H1 (cell line): ENCODE measurements at regions not wholly inside any gene's neighbourhood (a gene's known extent, or its start where the extent isn't known, plus 50 kb on each side); places are given as distances from the start of the nearest gene placed in this dataset.

Source experiments
- BRCA1 ChIP-seq: IDR thresholded peaks from 2 replicates; pipeline ENCODE4 v1.6.1; 2012; ENCODE audit warnings: low read depth, low read length, improper control_type of control experiment
- CTBP2 ChIP-seq: IDR thresholded peaks from 2 replicates; pipeline ENCODE4 v1.7.0; 2011; ENCODE audit warnings: borderline replicate concordance, mild to moderate bottlenecking, moderate library complexity, mixed read lengths, low read length; ENCODE audit not compliant: insufficient read depth, insufficient read length
- JUN ChIP-seq: IDR thresholded peaks from 2 replicates; pipeline ENCODE4 v1.6.1; 2011; ENCODE audit warnings: low read depth, mild to moderate bottlenecking, improper control_type of control experiment, low read length
- NRF1 ChIP-seq: IDR thresholded peaks from 2 replicates; pipeline ENCODE4 v1.6.1; 2011; ENCODE audit warnings: mild to moderate bottlenecking, low read depth, low read length, improper control_type of control experiment
- POLR2A ChIP-seq, 2 experiments: IDR thresholded peaks; 1 replicate in 1 of 2; 2 replicates in 1 of 2; pipeline ENCODE4 v1.6.1; 2011; ENCODE audit warnings: low read depth in 2 of 2, low read length in 2 of 2, mild to moderate bottlenecking in 2 of 2; ENCODE audit errors: control extremely low read depth in 1 of 2
- TF ChIP-seq, protein P1 (sequence below): fragments of 300-600 bp; sonication (generic); IDR thresholded peaks from 2 replicates; pipeline ENCODE4 v1.7.1; 2012; ENCODE audit warnings: low read length, moderate library complexity, mild to moderate bottlenecking, inconsistent platforms; ENCODE audit not compliant: insufficient replicate concordance

DNA sequence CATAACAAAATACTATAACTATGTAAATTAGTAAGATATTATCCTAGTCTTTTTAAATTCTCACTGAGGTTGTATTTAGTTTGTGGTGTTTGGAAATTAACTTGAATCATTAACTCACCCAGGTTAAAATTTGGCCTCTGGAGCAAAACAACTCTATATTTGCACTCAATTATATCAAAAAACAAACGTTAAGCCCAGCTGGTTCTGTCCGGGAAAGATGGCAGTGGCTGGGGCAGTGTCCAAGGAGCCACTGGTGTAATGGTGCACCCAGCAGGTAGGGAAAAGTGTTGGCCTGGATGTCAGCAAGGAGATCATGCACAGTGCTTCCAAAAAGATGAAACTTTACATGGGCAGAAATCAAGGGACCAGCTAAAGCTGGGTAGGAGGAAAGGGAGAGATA lies 285.3 kb upstream of the CITED2 start (continued):
- TF ChIP-seq, protein P1, sequence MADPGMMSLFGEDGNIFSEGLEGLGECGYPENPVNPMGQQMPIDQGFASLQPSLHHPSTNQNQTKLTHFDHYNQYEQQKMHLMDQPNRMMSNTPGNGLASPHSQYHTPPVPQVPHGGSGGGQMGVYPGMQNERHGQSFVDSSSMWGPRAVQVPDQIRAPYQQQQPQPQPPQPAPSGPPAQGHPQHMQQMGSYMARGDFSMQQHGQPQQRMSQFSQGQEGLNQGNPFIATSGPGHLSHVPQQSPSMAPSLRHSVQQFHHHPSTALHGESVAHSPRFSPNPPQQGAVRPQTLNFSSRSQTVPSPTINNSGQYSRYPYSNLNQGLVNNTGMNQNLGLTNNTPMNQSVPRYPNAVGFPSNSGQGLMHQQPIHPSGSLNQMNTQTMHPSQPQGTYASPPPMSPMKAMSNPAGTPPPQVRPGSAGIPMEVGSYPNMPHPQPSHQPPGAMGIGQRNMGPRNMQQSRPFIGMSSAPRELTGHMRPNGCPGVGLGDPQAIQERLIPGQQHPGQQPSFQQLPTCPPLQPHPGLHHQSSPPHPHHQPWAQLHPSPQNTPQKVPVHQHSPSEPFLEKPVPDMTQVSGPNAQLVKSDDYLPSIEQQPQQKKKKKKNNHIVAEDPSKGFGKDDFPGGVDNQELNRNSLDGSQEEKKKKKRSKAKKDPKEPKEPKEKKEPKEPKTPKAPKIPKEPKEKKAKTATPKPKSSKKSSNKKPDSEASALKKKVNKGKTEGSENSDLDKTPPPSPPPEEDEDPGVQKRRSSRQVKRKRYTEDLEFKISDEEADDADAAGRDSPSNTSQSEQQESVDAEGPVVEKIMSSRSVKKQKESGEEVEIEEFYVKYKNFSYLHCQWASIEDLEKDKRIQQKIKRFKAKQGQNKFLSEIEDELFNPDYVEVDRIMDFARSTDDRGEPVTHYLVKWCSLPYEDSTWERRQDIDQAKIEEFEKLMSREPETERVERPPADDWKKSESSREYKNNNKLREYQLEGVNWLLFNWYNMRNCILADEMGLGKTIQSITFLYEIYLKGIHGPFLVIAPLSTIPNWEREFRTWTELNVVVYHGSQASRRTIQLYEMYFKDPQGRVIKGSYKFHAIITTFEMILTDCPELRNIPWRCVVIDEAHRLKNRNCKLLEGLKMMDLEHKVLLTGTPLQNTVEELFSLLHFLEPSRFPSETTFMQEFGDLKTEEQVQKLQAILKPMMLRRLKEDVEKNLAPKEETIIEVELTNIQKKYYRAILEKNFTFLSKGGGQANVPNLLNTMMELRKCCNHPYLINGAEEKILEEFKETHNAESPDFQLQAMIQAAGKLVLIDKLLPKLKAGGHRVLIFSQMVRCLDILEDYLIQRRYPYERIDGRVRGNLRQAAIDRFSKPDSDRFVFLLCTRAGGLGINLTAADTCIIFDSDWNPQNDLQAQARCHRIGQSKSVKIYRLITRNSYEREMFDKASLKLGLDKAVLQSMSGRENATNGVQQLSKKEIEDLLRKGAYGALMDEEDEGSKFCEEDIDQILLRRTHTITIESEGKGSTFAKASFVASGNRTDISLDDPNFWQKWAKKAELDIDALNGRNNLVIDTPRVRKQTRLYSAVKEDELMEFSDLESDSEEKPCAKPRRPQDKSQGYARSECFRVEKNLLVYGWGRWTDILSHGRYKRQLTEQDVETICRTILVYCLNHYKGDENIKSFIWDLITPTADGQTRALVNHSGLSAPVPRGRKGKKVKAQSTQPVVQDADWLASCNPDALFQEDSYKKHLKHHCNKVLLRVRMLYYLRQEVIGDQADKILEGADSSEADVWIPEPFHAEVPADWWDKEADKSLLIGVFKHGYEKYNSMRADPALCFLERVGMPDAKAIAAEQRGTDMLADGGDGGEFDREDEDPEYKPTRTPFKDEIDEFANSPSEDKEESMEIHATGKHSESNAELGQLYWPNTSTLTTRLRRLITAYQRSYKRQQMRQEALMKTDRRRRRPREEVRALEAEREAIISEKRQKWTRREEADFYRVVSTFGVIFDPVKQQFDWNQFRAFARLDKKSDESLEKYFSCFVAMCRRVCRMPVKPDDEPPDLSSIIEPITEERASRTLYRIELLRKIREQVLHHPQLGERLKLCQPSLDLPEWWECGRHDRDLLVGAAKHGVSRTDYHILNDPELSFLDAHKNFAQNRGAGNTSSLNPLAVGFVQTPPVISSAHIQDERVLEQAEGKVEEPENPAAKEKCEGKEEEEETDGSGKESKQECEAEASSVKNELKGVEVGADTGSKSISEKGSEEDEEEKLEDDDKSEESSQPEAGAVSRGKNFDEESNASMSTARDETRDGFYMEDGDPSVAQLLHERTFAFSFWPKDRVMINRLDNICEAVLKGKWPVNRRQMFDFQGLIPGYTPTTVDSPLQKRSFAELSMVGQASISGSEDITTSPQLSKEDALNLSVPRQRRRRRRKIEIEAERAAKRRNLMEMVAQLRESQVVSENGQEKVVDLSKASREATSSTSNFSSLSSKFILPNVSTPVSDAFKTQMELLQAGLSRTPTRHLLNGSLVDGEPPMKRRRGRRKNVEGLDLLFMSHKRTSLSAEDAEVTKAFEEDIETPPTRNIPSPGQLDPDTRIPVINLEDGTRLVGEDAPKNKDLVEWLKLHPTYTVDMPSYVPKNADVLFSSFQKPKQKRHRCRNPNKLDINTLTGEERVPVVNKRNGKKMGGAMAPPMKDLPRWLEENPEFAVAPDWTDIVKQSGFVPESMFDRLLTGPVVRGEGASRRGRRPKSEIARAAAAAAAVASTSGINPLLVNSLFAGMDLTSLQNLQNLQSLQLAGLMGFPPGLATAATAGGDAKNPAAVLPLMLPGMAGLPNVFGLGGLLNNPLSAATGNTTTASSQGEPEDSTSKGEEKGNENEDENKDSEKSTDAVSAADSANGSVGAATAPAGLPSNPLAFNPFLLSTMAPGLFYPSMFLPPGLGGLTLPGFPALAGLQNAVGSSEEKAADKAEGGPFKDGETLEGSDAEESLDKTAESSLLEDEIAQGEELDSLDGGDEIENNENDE = no peak
- TF ChIP-seq POLR2A (IDR thresholded peaks at IDR 0.05; ENCODE audit: control extremely low read depth in 1 of 2, low read depth in 2 of 2, low read length in 2 of 2) (no peak), JUN (no peak), NRF1 (no peak), CTBP2 (no peak), BRCA1 (no peak)
